NCI-H1930 (cell line): ENCODE measurements at regions not wholly inside any gene's neighbourhood (a gene's known extent, or its start where the extent isn't known, plus 50 kb on each side); places are given as distances from the start of the nearest gene placed in this dataset.

Experiments used
- DNase-seq, 2 experiments: peaks; one replicate each; lab custom pipeline; 2025; lab: John Stamatoyannopoulos, UW

DNA sequence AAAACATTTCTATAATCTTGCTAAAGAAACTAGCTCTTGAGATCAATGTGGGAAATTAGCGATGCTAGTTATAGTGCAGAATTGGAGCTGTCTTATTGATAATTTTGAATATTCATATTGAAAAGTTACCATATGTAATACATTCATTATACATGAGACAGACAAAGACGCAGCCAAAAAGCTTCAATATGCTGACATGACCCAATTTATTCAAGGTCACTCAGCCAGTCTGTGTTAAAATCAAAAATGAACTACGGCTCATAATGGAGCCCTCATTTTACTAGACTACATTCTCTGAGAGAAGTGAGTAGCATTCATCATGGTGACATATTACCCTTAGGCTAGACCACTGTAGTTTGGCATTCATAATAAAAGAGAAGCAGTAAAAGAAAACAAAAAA lies 107.3 kb upstream of the GABRG2 start:
- DNase-seq = no peak

DNA sequence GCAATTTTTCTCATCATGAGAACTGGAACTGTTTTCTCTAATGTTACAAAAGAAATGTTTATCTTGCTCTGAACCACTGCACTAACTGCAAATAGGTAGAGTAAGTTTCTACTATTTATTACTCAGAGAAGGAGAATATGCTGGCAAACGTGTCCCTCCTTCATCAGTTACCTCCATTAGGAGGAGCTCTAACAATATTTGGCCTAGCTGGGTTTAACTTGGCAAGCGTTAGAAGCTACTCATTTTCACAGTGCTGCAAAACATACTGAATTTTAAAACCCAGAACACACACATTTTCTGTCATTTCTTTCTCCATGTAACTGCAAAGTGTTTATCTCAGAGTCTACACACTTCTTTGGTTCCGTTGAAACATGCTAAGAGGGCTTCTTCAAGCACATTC lies 101.0 kb upstream of the GABRG2 start:
- peak in 1 of 2 experiments; percentile 0 for DNase-seq

DNA sequence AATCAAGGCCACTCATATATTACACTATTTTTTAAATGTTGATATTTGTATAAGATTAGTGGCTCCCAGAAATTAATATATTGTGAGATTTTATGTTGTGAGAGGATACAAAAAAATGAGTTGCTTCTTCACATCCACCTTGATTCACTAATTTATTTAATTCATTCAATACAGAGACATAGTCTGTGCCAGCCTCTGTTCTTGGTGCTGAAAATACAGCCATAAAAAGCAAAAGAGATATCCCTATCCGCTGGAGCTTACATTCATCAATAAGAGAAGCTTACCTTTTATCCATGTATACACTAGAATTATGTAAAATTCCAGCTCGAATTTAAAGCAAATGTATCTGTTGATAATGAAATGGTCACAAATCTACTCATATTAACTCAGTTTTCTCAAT lies 92.2 kb upstream of the GABRG2 start:
- DNase-seq = no peak

GRCh38 chr5:161988077-161988476 lies 79.5 kb upstream of the GABRG2 start:
- no peak for DNase-seq
